ENCODE measurements at regions not wholly inside any gene's neighbourhood (a gene's known extent, or its start where the extent isn't known, plus 50 kb on each side); places are given as distances from the start of the nearest gene placed in this dataset.
A peak's percentile ranks its signal among the peaks of the same experiment; 100 is the strongest.
"Not testable (repeated sequence)": the region's sequence is repeated elsewhere in the genome, so short reads cannot be mapped to it uniquely, and the experiment has no call there.

DNA sequence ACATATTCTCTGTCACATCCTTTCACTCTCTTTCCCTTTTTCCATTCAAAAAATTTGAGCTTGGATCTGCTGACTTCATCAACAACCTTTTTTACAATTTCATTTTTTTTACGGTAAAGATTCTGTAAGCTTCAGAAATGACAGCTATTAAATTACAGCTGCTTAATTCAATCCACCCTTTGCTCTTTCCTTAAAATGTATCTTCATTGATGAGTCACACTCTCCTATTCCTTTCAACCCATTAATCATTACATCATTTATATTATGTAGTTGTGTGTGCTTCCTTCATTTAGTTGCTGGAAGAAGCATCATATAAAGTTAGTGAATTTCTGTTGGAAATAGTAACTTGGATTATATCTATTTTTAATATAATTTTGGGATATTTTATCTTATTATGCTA lies 67.1 kb upstream of the MAGI2 start:
- TF ChIP-seq, protein P1, sequence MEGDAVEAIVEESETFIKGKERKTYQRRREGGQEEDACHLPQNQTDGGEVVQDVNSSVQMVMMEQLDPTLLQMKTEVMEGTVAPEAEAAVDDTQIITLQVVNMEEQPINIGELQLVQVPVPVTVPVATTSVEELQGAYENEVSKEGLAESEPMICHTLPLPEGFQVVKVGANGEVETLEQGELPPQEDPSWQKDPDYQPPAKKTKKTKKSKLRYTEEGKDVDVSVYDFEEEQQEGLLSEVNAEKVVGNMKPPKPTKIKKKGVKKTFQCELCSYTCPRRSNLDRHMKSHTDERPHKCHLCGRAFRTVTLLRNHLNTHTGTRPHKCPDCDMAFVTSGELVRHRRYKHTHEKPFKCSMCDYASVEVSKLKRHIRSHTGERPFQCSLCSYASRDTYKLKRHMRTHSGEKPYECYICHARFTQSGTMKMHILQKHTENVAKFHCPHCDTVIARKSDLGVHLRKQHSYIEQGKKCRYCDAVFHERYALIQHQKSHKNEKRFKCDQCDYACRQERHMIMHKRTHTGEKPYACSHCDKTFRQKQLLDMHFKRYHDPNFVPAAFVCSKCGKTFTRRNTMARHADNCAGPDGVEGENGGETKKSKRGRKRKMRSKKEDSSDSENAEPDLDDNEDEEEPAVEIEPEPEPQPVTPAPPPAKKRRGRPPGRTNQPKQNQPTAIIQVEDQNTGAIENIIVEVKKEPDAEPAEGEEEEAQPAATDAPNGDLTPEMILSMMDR (conservative IDR thresholded peaks at IDR 0.05; ENCODE audit: low read depth, low read length) = no peak
- DNase-seq (ENCODE audit: low read depth) = no peak

DNA sequence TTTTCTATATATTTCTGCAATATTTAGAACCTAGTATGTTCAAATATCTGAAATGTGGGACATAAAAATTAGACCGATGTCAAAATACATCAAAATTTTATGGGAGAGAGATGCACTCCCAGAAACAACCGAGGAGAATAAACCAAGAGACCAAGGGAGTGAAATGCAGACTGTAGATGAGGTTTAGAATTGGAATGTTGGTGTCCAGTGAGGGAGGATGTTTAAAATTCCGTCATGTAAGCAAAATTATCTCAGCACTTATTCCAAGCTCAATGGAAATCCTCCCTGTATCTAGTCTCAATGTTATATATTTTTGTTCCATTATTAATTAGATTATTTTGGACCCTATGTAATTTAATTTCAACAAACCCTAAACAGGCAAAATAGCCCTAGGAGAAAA lies 61.9 kb upstream of the MAGI2 start:
- H3K4me3 ChIP-seq (ENCODE audit: low read depth, low read length) = no peak overlapping the region
- TF ChIP-seq, protein P1 (conservative IDR thresholded peaks at IDR 0.05; ENCODE audit: low read depth, low read length) = no peak
- no peak for DNase-seq (ENCODE audit: low read depth)

More for the DNA sequence above, 67.1 kb upstream of the MAGI2 start:
- no peak overlapping the region for H3K4me3 ChIP-seq (ENCODE audit: low read depth, low read length)

- H3K4me3 ChIP-seq (ENCODE audit: low read depth, low read length) = no peak overlapping the region
Observed at GRCh38 chr7:79513261-79513660, 59.8 kb upstream of the MAGI2 start.

GRCh38 chr7:79512261-79512660 lies 58.8 kb upstream of the MAGI2 start:
- TF ChIP-seq, protein P1 (conservative IDR thresholded peaks at IDR 0.05; ENCODE audit: low read depth, low read length) = no peak
- DNase-seq (ENCODE audit: low read depth) = no peak
- H3K4me3 ChIP-seq (ENCODE audit: low read depth, low read length) = no peak overlapping the region

More at GRCh38 chr7:79513261-79513660, 59.8 kb upstream of the MAGI2 start:
- no peak for DNase-seq (ENCODE audit: low read depth)
- TF ChIP-seq, protein P1 (conservative IDR thresholded peaks at IDR 0.05; ENCODE audit: low read depth, low read length) = no peak

GRCh38 chr7:79511056-79511455 lies 57.6 kb upstream of the MAGI2 start:
- DNase-seq (ENCODE audit: low read depth); H3K4me3 ChIP-seq (ENCODE audit: low read depth, low read length): not testable (repeated sequence)

DNA sequence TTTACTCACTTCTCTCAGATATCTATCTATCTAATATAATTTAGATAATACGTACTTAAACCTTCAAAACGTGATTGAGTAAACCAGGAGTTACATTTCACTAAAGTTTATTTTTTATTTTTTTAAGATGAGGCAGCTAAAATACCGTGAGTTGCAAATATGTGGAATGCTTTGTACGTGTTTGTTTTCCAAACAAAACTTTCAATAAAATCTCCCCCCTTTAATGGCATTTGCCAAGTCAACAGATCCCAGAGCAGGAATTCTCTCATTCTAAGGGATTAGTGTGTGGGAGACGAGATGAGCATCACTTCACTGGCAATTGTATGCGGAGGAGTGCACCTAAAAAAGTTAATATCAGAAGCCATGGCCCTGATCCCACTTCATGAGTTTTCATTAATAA lies 53.7 kb upstream of the MAGI2 start:
- DNase-seq (ENCODE audit: low read depth) = no peak
- TF ChIP-seq, protein P1 (conservative IDR thresholded peaks at IDR 0.05; ENCODE audit: low read depth, low read length) = no peak
- no peak overlapping the region for H3K4me3 ChIP-seq (ENCODE audit: low read depth, low read length)

DNA sequence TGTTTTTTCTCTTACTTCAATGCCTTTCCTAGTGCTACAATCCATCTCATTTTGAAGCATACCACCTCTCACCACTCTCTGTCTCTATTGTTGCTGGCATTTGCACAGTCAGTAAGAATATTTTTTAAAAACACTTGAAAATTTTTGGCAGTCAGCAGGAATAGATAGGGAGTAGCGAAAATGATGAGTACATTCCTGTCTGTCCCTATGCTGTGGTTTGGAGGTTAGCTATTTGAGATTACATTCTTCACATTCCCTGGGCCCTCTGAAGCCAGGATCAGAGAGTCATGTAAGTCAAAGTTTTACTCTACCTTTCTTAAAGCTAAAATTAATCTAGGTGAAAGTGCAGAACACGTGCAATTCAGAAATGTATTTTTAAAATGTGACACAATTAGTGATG lies 53.0 kb upstream of the MAGI2 start:
- DNase-seq (ENCODE audit: low read depth) = peak; percentile 30
- H3K4me3 ChIP-seq (ENCODE audit: low read depth, low read length) = no peak overlapping the region
- TF ChIP-seq, protein P1 (conservative IDR thresholded peaks at IDR 0.05; ENCODE audit: low read depth, low read length) = no peak
